ENCODE measurements at regions not wholly inside any gene's neighbourhood (a gene's known extent, or its start where the extent isn't known, plus 50 kb on each side); places are given as distances from the start of the nearest gene placed in this dataset.

- 0 out of 2 replicates have a peak, but pooled peaks cover 2% of the 10 kb centered on the region for H3F3A ChIP-seq (ENCODE audit: low read depth)
- H3K27me3 ChIP-seq (ENCODE audit: insufficient read depth, low read length, poor library complexity, severe bottlenecking): no peaks in the 10 kb centered on the region
- TF ChIP-seq CTCF (conservative IDR thresholded peaks at IDR 0.05; ENCODE audit: low read length): no peak
- TF ChIP-seq EZH2phosphoT487 (IDR thresholded peaks at IDR 0.05; ENCODE audit: borderline replicate concordance): no peak
- no peaks in the 10 kb centered on the region for H4K20me1 ChIP-seq (ENCODE audit: insufficient read depth, low read length, poor library complexity, severe bottlenecking)
- H3K9me3 ChIP-seq (ENCODE audit: insufficient read depth, low read depth, low read length): no peaks in the 10 kb centered on the region
- H3K79me2 ChIP-seq (ENCODE audit: insufficient read depth, low read length): no peaks in the 10 kb centered on the region
- no peaks in the 10 kb centered on the region for H3K36me3 ChIP-seq (ENCODE audit: insufficient read depth, low read length)
- H2AFZ ChIP-seq (ENCODE audit: low read length): no peak overlapping the region; the same call in 1 of the 2 replicates
- peak overlapping the region; percentile 28 for H3K4me3 ChIP-seq (ENCODE audit: low read length, poor library complexity, severe bottlenecking)
- H3K9me2 ChIP-seq (replicated peaks; ENCODE audit: low read depth, low read length): no peaks in the 10 kb centered on the region
- H3K9ac ChIP-seq (ENCODE audit: low read depth, low read length, poor library complexity, severe bottlenecking): no peak overlapping the region
- peak overlapping the region; percentile 51 for H3K4me2 ChIP-seq (ENCODE audit: low read depth, low read length, poor library complexity, severe bottlenecking)
- peaks cover 27% of the 10 kb centered on the region for H3K4me1 ChIP-seq (ENCODE audit: insufficient read depth, low read length, poor library complexity, severe bottlenecking)
These were observed 116.0 kb upstream of the PCGF5 start for GRCh38 chr10:91104193-91105041.

- Histone ChIP-seq H3K9ac (ENCODE audit: low read depth, low read length, poor library complexity, severe bottlenecking) (no peak overlapping the region), H3K4me1 (ENCODE audit: insufficient read depth, low read length, poor library complexity, severe bottlenecking) (peaks cover 27% of the 10 kb centered on the region), H3K27me3 (ENCODE audit: insufficient read depth, low read length, poor library complexity, severe bottlenecking) (no peaks in the 10 kb centered on the region), H3K9me2 (replicated peaks; ENCODE audit: low read depth, low read length) (no peaks in the 10 kb centered on the region), H3K4me3 (ENCODE audit: low read length, poor library complexity, severe bottlenecking) (no peak overlapping the region), H3F3A (ENCODE audit: low read depth) (0 out of 2 replicates have a peak, but pooled peaks cover 2% of the 10 kb centered on the region), H2AFZ (ENCODE audit: low read length) (no peak overlapping the region), H3K9me3 (ENCODE audit: insufficient read depth, low read depth, low read length) (no peaks in the 10 kb centered on the region), H3K36me3 (ENCODE audit: insufficient read depth, low read length) (no peaks in the 10 kb centered on the region), H3K79me2 (ENCODE audit: insufficient read depth, low read length) (no peaks in the 10 kb centered on the region), H3K4me2 (ENCODE audit: low read depth, low read length, poor library complexity, severe bottlenecking) (no peak overlapping the region), H4K20me1 (ENCODE audit: insufficient read depth, low read length, poor library complexity, severe bottlenecking) (no peaks in the 10 kb centered on the region)
- TF ChIP-seq EZH2phosphoT487 (IDR thresholded peaks at IDR 0.05; ENCODE audit: borderline replicate concordance): no peak
- no peak for TF ChIP-seq CTCF (conservative IDR thresholded peaks at IDR 0.05; ENCODE audit: low read length)
These were observed 115.2 kb upstream of the PCGF5 start for GRCh38 chr10:91105269-91105668.

GRCh38 chr10:91108820-91109219 is 111.6 kb upstream of the PCGF5 start:
- Histone ChIP-seq H3K79me2 (ENCODE audit: insufficient read depth, low read length) (no peaks in the 10 kb centered on the region), H3K36me3 (ENCODE audit: insufficient read depth, low read length) (no peaks in the 10 kb centered on the region), H2AFZ (ENCODE audit: low read length) (no peak overlapping the region), H3K9me2 (replicated peaks; ENCODE audit: low read depth, low read length) (no peaks in the 10 kb centered on the region), H4K20me1 (ENCODE audit: insufficient read depth, low read length, poor library complexity, severe bottlenecking) (no peaks in the 10 kb centered on the region), H3K4me2 (ENCODE audit: low read depth, low read length, poor library complexity, severe bottlenecking) (no peak overlapping the region), H3K4me3 (ENCODE audit: low read length, poor library complexity, severe bottlenecking) (no peak overlapping the region), H3K9ac (ENCODE audit: low read depth, low read length, poor library complexity, severe bottlenecking) (no peak overlapping the region), H3K9me3 (ENCODE audit: insufficient read depth, low read depth, low read length) (no peaks in the 10 kb centered on the region), H3K4me1 (ENCODE audit: insufficient read depth, low read length, poor library complexity, severe bottlenecking) (peaks cover 13% of the 10 kb centered on the region), H3K27me3 (ENCODE audit: insufficient read depth, low read length, poor library complexity, severe bottlenecking) (no peaks in the 10 kb centered on the region), H3F3A (ENCODE audit: low read depth) (no peaks in the 10 kb centered on the region)
- no peak for TF ChIP-seq EZH2phosphoT487 (IDR thresholded peaks at IDR 0.05; ENCODE audit: borderline replicate concordance)
- TF ChIP-seq CTCF (conservative IDR thresholded peaks at IDR 0.05; ENCODE audit: low read length): no peak

All from Loucy (cell line).